OCI-LY7 (cell line): ENCODE measurements at regions not wholly inside any gene's neighbourhood (a gene's known extent, or its start where the extent isn't known, plus 50 kb on each side); places are given as distances from the start of the nearest gene placed in this dataset.

Source experiments
- EZH2phosphoT487 ChIP-seq: fragments of 200-600 bp; sonication (generic); IDR thresholded peaks from 2 replicates; pipeline ENCODE4 v1.6.1; 2018; ENCODE audit warnings: low read depth, borderline replicate concordance, mild to moderate bottlenecking, mixed run types, antibody characterized with exemption, low read length, moderate library complexity, mixed read lengths
- TF ChIP-seq, protein P1 (sequence below): fragments of 200-600 bp; sonication (generic); conservative IDR thresholded peaks from 2 replicates; pipeline ENCODE4 v1.5.1; 2014; ENCODE audit warnings: mild to moderate bottlenecking, antibody characterized with exemption, low read length, moderate library complexity, mixed read lengths

GRCh38 chr3:181541414-181541813, 170.3 kb upstream of the SOX2 start:
- TF ChIP-seq, protein P1, sequence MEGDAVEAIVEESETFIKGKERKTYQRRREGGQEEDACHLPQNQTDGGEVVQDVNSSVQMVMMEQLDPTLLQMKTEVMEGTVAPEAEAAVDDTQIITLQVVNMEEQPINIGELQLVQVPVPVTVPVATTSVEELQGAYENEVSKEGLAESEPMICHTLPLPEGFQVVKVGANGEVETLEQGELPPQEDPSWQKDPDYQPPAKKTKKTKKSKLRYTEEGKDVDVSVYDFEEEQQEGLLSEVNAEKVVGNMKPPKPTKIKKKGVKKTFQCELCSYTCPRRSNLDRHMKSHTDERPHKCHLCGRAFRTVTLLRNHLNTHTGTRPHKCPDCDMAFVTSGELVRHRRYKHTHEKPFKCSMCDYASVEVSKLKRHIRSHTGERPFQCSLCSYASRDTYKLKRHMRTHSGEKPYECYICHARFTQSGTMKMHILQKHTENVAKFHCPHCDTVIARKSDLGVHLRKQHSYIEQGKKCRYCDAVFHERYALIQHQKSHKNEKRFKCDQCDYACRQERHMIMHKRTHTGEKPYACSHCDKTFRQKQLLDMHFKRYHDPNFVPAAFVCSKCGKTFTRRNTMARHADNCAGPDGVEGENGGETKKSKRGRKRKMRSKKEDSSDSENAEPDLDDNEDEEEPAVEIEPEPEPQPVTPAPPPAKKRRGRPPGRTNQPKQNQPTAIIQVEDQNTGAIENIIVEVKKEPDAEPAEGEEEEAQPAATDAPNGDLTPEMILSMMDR: no peak
- no peak for TF ChIP-seq EZH2phosphoT487
